NCI-H1417 treated with DMSO at 0.1 percent for 48 hours (cell line): ENCODE measurements at regions not wholly inside any gene's neighbourhood (a gene's known extent, or its start where the extent isn't known, plus 50 kb on each side); places are given as distances from the start of the nearest gene placed in this dataset.
"Not testable (repeated sequence)": the region's sequence is repeated elsewhere in the genome, so short reads cannot be mapped to it uniquely, and the experiment has no call there.

Experiments
- DNase-seq: peaks from one replicate; lab custom pipeline; 2025; lab: John Stamatoyannopoulos, UW

GRCh38 chr6:155678361-155678760 lies 222.7 kb upstream of the NOX3 start:
- no peak for DNase-seq

- DNase-seq, result no peak
Observed at GRCh38 chr6:155676346-155676745, 220.7 kb upstream of the NOX3 start.

- no peak for DNase-seq
Observed at GRCh38 chr6:155670655-155671054, 215.0 kb upstream of the NOX3 start.

GRCh38 chr6:155660251-155660977 lies 204.8 kb upstream of the NOX3 start:
- DNase-seq, result no peak

DNA sequence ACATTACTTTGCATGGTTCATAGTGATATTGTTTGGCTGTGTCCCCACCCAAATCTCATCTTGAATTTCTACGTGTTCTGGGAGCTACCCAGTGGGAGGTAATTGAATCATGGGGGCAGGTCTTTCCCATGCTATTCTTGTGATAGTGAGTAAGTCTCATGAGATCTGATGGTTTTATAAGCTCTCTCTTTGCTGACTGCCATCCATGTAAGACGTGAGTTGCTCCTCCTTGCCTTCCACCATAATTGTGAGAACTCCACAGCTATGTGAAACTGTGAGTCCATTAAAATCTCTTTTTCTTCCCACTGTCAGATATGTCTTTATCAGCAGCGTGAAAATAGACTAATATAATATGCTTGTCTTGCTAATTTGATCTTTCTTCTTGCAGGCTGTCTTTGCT lies 200.4 kb upstream of the NOX3 start:
- DNase-seq, result no peak

GRCh38 chr6:155654474-155654873 lies 198.8 kb upstream of the NOX3 start:
- DNase-seq, result no peak

DNA sequence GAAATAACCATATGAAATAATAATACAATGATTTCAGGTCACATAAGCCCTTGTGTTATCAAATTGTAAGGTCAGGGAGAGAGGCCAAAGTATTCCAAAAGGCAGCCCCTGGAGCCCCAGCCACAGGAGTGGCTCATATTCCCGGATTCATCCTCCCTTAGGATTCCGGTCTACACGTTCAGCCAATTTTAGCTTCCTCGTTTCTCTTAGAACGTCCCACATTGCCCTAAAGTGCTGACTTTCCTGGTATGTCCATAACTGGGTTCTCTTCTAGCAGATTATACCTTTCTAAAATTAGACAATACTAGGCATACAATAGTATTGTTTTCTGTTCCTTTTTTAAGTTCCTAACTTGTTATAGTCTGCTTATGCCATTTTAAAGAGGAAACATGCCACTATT lies 192.7 kb upstream of the NOX3 start:
- no peak for DNase-seq

- DNase-seq, result no peak
Observed at GRCh38 chr6:155647354-155647753, 191.7 kb upstream of the NOX3 start.

DNA sequence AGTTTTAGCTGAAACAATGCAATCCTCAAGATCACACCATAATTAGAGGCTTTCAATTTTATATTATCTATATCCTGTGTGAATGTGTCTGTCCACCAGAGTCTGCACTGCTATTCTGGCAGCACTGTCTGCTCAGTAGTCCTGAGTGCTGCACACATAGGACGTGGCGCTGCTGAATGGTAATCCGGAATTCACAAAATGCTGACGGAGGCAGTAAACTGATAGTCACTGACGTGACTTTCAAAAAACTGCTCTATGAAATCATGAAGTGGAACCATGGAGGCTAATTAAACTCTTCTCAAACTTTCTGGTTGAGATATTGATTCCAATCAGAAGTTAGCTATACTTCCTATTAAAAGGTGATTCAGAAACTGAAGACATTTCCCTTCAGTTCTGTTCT lies 190.8 kb upstream of the NOX3 start:
- no peak for DNase-seq

GRCh38 chr6:155645325-155645724 lies 189.7 kb upstream of the NOX3 start:
- DNase-seq, result no peak

DNA sequence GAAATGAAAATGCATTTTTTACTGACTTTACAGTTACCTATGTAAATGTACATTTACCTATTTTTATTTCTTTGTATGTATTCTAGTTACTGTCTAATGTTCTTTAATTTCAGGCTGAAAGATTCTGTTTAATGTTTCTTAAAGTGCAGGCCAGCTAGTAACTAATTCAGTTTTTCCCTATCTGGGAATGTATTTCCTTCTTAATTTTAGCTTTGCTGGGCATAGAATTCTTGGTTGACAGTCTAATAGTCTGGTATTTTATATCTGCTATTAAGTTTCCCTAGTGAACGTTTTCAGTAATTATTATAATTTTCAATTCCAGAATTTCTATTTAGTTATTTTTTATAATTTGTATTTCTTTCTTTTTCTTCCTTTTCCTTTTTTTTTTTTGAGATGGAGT lies 186.0 kb upstream of the NOX3 start:
- DNase-seq, result no peak

GRCh38 chr6:155638200-155638599 lies 182.6 kb upstream of the NOX3 start:
- DNase-seq, result no peak

DNA sequence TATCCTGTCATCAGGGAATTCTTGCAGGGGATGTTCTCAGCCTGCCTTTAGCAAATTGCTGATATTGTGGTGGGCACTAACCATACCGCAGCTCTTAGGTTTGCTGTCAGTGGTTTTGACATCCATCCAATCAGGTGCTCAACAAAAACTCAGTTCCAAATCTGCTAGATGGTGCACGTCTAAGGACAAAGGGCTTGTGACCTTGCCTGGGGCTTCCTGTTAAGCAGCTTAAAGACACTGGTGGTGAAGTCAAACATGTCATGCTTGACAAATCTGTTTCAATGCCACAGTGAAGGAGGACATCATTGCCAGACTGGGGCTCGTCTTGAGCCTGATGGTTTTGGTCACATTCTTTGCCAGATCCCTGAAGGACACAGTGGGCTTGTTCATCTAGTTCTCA lies 179.8 kb upstream of the NOX3 start:
- no peak for DNase-seq

GRCh38 chr6:155630085-155630484 lies 174.4 kb upstream of the NOX3 start:
- no peak for DNase-seq

GRCh38 chr6:155629652-155630051 lies 174.0 kb upstream of the NOX3 start:
- no peak for DNase-seq

DNA sequence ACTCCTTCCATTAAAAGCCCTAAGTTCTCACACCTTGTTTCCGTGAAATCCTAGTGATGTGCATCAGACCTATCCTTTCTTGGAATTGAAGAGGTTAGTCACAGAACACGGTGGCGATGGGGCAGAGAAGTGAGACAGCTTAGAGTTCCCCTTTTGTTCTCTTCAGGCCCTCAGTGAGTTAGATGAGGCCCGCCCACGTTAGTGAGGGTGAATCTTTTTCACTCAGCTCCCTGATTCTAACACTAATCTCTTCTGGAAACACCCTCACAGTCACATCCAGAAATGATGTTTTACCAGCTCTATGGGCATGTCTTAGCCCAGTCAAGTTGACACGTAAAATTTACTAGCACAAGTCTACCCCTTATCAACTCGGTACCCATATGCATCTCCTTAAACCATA lies 172.7 kb upstream of the NOX3 start:
- no peak for DNase-seq

GRCh38 chr6:155627722-155628212 lies 172.1 kb upstream of the NOX3 start:
- DNase-seq, result not testable (repeated sequence)

- no peak for DNase-seq
Observed at GRCh38 chr6:155623450-155624178, 168.0 kb upstream of the NOX3 start.

- no peak for DNase-seq
Observed at GRCh38 chr6:155614606-155615005, 159.0 kb upstream of the NOX3 start.

GRCh38 chr6:155611742-155612141 lies 156.1 kb upstream of the NOX3 start:
- DNase-seq, result no peak

GRCh38 chr6:155604991-155605390 lies 149.4 kb upstream of the NOX3 start:
- no peak for DNase-seq

DNA sequence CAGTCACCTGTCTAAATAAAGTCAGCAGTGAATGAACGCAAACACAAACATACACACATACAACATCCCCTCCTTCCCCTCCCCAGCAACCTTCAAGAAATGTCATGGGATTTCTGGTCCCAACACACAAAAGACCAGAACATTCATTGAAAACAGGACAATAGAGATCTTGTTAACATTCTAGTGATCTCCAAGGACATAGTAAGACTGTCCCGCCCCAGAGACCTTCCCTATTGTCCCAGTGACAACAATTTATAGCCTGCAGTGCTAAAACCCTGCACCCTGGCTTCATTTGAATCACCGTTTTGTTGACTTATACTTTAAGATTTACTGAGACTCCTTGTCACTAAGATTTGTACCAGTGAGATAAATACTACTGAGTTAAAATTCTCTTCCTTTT lies 143.9 kb upstream of the NOX3 start:
- no peak for DNase-seq

DNA sequence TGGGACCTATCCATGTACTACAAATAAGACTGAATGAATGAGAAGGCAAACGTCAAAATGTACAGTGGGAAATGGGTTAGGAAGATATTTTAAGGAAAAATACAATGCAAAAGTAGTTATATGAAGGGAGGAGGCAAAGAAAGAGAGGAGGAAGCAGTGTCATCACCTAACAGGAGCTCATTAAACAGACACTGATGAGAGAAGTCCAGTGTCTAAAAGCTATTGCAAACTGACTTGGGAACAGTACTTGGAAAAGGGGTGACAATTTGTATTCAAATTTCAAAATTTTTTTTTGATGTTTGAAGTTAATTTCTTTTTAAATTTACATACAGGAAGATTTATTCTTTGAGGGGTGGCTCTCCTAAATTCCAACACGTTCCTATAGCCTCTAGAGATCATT lies 143.5 kb upstream of the NOX3 start:
- DNase-seq, result no peak

- DNase-seq, result no peak
Observed at GRCh38 chr6:155595284-155595683, 139.6 kb upstream of the NOX3 start.
